GM18868 (cell line): ENCODE measurements at regions not wholly inside any gene's neighbourhood (a gene's known extent, or its start where the extent isn't known, plus 50 kb on each side); places are given as distances from the start of the nearest gene placed in this dataset.
"Not testable (repeated sequence)": the region's sequence is repeated elsewhere in the genome, so short reads cannot be mapped to it uniquely, and the experiment has no call there.

Source experiments
- ATAC-seq: cut with Tn5 transposase; IDR thresholded peaks from one replicate; pipeline ENCODE4 v1.9.1; 2021; ENCODE audit warnings: mild to moderate bottlenecking, moderate library complexity; ENCODE audit not compliant: unreplicated experiment

DNA sequence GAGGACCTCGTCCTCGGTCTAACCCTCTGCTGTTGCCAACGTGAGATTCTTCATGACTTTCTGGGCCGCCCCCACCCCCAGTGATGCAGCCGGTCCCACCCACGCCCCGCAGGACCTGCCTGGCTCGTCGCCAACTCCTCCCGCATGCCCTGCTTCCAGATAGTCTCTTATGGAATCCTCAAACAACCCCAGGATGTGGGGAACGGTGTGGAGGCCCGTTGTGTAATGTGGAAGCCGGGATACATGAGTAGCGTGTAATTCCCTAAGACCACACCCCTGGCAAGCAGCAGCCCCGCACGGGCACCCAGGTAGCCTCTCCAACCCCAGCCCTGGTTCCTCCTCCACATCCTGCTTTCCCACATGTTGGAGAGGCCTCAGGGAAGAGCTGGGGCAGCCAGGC, 275.9 kb downstream of the C16orf95 start:
- ATAC-seq, result no peak

DNA sequence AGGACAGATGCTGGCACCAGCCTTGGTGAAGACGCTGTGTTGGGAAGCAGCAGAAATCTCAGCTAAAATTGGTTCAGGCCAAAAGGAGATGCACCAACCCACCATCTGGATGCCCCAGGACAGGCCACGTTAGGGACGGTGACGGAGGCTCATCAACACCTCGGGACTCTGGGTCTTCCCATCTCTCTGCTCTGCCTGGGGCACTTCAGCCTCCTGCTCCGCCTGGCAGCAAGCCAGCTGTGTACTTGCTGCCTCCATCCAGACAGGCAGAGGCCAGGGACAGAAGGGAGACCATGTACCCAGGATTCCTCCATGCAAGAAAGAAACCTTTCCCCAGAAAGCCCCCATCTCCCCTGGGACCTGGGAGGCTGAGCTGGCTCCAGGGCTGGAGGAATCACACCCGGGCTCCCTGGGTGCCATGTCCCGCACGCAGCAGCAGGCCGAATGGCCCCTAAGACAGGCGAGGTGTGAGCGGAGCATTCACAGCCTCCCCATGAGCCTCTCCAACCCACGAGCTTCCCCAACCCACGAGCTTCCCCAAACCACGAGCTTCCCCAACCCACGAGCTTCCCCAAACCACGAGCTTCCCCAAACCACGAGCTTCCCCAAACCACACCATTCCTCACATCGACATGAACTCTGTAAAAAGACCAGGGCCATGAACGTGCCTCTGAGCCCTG, 274.5 kb downstream of the C16orf95 start:
- ATAC-seq, result no peak

DNA sequence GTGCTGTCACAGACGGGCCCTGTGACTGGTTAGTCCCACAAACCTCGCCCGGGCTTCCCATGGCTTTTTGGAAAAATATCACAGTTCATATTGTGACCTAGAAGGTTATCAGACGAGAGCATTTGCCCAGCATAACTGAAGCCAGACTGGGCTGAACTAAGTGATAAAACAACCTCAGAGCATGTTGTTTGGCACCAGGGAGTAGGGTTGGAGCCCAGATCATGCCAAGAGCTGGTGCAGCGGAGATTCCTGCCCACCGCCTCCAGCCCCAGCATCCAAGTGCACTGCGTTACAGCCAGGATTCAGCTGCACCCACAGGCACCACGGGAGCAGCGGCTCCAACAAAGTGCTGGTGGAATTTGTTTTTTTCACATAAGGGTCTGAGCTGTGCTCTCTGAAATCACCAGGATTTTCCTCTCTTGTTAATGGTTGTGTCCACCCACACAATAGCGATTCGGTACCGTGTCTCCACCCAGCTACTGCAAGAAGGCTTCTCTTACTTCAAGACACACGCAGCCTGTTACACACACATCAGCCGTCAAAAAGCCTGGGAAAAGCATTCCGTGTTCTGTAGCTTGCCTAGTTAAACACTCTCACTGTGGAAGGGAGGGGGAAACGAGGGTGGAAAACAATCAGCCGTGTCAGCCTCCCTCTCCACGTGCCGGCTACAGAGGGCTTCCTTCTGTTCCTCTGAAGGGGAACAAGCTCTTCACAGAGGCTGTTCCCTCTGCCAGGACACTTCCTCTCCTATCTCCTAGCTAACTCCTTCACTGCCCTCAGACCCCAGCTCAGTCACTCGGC, 273.8 kb downstream of the C16orf95 start:
- no peak for ATAC-seq

DNA sequence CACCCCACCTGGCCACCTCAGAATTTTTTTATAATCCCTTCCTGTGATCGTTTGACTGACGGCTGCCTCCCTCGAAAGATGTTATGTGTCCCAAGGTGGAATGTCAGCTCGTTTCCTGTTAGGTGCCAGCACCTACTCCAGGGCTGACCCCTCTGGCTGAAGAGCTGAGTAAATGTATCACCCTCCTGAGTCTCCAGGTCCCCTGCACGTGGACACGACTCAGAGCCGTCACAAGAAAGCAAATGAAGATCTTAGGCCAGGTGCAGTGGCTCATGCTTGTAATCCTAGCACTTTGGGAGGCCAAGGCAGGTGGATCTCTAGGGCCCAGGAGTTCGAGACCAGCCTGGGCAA, 273.2 kb downstream of the C16orf95 start:
- no peak for ATAC-seq

DNA sequence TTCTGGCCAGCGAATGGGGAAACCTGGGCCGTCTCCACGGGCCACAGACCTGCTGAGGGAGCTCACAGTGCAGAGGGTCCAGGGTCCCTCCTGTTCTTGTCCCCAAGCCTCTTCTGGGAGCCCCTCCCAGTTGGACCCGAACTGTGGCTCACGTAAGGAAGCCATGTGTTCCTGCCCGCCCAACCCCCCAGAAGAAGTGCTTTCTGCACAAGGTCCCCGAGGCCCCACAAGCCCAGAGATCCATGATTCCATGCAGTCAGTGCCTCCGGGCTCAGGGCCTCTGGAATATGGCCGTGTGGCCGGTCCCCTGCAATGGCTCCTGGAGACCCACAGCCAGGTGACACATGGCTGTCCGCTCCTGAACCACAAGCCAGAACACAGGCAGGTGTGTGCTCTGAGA, 272.4 kb downstream of the C16orf95 start:
- no peak for ATAC-seq

DNA sequence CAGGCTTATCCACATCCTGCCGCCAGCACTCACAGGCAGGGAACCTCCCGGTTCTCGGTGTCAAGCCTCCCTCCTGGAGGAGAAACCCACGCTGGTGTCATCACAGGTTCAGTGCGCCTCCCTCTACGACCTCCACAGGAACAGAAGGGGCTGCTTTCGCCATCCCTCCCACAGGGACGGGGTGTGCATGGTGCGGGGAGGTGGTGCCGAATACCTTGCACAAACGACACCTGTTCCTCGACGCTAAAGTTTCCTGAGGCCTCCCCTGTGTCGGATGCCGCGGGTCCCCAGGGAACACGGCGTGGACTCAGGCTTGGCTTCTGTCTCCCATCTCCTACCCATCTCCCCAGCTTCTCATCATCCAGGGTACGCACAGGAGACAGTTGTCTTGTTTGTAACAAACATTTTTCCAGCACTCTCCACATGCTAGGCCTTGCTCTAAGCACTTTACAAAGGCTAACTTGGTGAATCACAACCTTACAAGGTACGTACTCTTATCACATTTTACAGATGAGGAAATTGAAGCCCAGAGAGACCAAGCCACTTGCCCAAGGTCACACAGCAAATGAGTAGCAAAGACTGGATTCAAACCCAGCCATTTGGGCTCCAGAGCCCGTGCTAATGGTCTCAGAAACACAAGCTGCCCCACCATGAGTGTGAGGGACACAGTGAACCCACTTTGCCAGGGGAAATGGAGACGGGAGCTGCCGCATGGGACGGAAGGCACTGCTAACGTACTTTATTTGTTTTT, 271.6 kb downstream of the C16orf95 start:
- no peak for ATAC-seq

DNA sequence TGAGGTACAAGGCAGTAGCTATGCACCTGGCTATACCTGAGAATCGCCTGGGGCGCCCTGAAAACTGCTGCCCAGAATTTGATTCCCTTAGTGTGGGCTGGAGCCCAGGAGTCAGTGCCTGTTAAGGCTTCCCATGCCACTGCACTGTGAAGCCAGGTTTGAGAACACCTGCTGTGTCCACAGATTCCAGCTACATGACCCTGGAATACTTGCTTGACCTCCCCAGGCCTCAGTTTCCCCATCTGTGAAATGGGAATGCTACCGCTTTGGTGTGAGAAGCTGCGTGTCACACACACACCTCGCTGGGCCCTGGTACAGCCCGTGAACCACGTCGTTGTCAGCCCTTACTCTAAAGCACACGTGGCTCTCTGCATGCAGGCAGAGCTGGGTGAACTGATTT, 271.0 kb downstream of the C16orf95 start:
- no peak for ATAC-seq

DNA sequence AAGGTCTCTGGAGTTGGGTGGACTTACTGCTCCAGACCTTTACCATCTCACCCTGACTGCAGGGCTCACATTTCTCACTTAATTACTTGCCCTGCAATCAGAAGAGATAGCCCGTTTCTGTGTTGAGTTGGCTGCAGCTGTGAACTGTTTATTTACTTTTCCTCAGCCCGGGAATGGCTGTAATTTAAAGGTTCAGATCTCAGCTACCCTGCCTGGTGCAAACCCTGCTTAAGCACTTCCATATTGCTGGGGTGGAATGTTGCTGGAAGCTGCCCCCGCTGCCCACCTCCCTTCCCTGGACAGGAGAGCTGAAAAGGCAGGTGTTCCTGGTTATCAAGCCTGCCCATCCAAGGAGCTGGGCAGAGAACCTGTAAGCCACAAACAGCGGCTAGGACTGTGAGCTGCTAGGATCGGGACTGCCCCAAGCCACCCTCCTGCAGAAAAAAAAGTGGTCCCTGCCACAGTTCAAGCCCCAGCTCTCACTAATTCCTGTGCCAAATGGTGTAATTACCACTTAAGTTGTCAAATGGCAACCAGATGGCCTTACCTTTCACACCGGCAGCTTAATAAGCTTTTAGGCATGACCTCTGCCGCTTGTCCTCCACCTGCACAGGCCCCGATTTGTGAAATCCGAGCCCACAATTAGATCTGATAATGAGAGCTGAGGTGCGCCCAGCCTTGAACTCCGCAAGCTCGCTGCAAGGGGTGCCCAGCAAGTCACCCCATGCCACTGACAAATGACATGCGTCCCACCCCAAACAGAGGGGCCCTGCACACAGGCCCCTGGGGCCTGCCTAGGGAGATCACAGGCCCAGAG, 269.8 kb downstream of the C16orf95 start:
- ATAC-seq, result no peak

DNA sequence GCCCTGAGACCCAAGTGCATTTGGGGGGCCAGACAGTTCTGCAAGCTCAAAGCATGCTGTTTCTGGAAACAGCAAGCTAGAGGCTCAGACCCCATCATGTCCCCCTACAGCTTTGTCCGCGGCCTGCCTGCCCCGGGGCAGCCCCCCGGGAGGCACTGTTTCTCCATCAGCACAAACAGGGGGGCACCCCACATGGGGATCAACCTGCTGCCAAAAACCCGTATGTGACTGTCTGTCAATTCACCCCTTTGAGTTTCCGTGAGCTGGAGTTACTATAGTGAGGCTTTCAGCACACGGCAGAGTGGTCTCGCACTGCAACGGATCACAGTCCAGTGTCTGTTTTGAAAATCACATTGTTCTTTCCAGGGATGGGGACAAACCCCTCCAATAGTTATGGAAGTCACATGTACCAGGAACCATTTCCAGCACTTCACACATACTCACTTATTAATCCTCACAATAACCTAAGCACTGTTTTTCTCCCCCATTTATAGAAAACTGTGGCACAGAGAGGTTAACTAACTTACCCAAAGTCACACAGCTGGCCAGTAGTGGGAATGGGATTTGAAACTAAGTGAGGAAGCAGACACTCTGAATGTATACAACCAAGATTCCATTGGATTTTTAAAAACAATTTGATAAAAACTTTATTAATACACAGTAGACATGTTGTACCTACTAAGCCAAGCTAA, 269.0 kb downstream of the C16orf95 start:
- no peak for ATAC-seq

DNA sequence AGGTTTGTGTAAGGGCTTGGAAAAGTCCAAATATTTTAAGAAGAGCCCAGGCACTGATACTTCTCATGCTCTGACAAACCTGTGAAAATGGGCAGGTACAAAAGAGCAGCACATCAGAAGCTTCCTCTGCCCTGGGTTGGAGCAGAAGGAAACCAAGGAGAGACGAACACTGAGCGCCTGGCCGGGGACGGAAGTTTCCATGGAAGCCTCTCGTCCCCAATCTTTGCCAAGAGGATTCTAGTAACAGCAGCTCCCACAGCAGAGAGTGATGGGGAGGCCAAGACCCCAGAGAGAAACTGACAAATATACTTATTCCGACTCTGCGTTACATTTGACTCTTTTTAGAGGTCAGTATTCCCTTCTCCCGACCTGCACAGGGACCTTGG, 268.5 kb downstream of the C16orf95 start:
- no peak for ATAC-seq

DNA sequence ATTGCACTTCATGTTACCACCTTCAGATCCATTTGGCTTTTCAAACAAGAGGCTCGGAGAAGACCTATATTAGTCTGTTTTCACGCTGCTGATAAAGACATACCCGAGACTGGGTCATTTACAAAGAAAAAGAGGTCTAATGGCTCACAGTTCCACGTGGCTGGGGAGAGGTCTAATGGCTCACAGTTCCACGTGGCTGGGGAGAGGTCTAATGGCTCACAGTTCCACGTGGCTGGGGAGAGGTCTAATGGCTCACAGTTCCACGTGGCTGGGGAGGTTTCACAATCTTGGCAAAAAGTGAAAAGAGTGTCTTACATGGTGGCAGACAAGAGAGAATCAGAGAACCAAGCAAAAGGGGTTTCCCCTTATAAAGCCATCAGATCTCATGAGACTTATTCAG, 268.0 kb downstream of the C16orf95 start:
- ATAC-seq, result not testable (repeated sequence)

DNA sequence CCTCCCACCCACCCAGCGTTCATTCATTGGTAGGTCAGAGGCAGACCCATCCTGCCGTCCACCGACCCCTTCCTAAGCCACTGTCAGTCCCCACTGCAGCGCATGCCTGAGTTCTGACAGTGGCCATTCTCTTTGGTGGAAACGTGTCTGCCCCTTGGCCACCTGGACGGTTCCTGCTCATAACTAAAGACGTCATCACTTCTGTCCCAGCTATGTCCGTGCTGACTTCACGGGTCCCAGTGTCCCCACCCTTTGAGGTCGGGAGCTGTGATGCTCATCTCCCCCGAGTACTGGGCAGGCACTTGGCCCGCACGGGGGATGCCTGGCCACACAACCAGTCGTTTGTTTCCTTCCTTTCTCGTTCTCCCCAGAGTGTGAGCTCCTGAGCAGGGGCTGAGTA, 267.1 kb downstream of the C16orf95 start:
- no peak for ATAC-seq

DNA sequence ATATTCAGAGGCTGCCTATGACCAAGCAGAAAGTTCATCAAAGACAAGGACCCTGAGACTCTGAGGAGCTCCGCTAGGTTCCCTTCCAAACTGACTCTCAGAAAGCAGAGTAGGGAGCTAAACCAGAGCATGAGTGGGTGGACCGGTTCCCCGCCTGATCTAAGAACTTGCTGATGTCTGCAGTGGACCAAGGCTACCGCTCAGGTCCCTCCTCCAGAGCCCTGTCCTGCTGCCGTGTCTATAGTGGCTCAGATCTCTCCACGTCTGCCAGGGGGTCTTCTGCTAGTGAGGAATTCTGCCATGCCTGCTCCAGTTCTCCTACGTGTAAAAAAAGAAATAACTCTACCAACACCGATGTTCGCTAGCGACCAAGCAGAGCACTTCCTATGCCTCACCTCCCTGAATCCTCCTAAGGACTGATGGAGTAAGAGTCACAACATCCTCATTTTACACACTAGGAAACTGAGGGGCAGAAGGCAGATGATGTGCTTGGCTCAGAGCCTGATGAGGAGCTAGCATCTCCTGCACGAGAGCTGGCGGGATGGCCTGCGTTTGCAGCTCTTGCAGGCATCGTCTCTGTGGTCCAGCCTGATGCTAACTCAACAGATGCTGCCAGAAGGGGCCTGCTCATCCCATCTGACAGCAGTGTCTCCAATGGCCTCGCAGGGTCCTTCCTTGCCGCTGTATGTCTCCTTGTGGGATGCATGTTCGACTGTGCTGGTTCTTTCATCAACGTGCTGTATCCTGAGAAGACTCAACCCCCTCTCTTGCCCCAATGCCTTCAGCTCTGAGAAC, 265.5 kb downstream of the C16orf95 start:
- no peak for ATAC-seq

DNA sequence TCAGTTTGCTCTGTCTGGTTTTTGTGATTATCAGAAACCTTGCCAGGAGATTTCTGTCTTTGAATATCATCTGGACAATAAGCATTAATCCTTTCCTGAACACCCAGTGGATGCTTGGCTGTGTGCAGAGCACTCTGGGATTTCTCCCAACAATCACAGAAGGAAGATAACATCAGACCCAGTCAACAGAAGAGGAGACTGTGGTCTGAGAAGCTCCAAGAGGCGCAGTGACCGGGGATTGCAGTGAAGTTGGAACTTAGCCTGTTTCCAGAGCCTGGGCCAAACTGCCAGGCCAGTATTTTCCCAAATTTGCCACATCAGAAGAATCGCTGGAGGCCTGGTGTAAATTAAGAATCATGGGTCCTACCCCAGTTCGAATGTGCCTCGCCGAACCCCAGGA, 264.7 kb downstream of the C16orf95 start:
- no peak for ATAC-seq

DNA sequence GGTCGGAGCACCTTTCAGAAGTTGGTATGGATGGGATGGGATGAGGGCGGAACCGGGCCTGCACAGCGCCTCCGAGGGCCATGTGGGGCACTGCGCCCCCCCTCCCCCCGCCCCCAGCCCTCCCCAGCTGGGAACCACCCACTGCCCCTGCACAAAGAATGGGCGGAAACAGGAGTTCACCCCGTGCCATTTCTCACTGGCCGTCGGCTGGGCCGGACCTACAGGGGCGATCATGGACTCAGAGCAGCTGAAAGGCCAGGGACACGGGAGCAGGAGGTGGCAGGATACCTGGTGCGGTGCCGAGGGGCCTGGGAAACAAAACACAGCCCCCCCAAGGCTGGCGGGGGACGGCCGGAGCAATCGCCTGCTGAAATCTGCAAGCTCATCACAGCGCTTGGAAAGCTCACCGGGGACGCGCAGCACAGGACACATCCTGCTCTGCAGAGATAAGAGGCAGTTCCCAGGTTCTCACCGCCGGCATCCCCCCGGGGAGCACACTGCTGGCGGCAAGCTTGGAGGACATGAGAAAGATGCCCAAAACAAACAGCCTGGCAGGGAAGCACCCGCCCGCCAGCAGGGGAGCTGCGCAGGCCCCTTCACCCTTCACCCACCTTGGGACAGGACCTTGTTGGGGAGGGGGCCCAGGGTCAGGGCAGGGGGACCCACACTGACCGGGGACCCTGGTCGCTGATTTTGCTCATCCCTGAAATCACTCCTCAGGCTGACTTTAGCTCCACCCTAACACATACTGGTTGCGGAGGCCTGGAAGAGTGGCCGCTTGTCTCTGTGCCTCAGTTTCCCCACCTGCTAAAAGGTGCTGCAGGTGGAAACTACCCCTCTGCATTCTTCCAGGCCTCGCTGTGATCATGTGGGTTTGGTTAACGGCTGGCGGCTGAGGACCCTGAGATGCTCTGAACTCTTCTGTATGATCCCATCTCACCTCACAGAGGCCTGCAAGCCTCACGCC, 263.9 kb downstream of the C16orf95 start:
- ATAC-seq, result no peak

DNA sequence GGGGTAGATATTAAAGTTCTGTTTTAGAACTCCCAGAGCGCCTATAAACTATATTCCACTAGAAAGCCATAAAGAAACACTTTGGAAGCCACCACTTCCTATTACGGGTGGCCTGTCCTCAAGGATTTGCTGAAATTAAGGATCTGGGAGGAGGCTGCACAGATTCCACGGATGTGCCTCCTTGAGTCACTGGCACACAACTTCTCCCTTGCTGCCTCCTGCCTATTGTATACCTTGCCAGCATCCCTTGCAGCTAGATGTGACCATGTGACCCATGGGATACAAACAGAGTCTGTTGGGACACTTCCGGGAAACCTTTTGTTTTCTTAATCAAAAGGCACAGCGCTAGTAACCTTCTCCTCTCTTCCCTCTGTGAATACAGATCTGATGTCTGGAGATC, 263.0 kb downstream of the C16orf95 start:
- ATAC-seq, result no peak

DNA sequence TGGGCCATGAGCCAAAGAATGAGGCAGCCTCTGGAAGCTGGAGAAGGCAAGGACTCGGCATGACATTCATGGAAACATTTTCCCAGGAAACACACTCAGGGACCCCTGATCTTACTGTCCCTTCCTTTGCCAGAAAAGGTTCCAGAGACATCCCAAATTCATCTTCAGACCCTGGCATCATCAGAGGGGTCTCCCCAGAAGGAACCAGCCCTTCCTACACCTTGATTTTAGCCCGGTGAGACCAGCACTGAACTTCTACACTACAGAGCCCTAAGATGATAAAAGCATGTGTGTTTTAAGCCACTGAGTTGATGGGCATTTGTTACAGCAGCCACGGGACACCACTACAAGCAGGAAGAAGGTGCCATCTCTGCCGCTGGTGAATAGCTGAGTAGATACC, 262.3 kb downstream of the C16orf95 start:
- ATAC-seq, result no peak

DNA sequence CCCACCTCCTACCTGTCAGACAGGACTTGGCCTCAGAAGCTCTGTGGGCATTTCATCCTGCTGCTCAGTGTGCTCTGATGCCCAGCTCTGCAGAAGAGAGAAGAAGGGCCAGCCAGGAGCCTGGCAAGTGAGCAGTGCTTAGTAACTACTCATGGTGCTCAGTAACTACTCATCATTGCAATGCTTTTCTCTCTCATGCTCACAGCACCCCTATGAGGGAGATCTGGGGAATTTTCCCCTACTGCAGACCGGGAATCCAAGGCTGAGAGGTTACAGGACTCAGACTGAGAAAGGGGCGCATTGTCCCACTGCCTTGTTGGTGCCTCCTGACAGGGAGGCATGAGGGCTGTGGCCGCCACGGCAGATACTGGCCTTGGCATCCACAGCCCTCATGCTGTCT, 261.1 kb downstream of the C16orf95 start:
- no peak for ATAC-seq

DNA sequence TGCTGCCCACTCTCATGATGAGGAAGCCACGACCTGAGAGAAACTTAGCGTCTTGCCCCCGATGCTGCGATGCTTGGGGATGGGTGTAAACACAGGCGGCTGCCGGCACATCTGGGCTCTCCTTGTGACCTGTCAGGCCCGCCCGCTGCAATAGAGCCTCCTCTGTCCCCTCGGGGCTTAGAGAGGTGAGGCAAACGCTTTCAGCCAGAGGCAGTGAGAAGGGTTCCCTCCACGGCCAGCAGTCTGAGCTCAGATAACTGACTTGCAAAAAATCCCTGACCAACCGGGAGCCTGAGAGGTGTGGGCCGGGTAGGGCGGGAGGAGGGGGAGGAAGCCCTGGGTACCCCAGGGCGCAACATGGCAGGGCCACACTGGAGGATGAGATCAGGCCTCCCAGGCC, 260.6 kb downstream of the C16orf95 start:
- no peak for ATAC-seq
